SK-N-SH treated with all-trans-retinoic acid at 6 μM for 48 hours (cell line): ENCODE measurements at regions not wholly inside any gene's neighbourhood (a gene's known extent, or its start where the extent isn't known, plus 50 kb on each side); places are given as distances from the start of the nearest gene placed in this dataset.

Source experiments
- ATAC-seq: fragments of 200-7000 bp; cut with Tn5 transposase; 3 replicates; pipeline ENCODE4 v1.9.1; 2020; ENCODE audit warnings: mild to moderate bottlenecking, moderate library complexity
- ARNTL ChIP-seq: fragments of 450-650 bp; formaldehyde crosslinking; IDR thresholded peaks from 2 replicates; pipeline ENCODE4 v1.5.0; 2020; ENCODE audit warnings: low read depth, mild to moderate bottlenecking, moderate library complexity, borderline replicate concordance
- BACH2 ChIP-seq: fragments of 250-450 bp; sonication (Bioruptor Pico); IDR thresholded peaks from 2 replicates; pipeline ENCODE4 v1.9.0; 2021; ENCODE audit warnings: mild to moderate bottlenecking, borderline replicate concordance
- CSDC2 ChIP-seq: fragments of 250-450 bp; sonication (Bioruptor Pico); IDR thresholded peaks from 2 replicates; pipeline ENCODE4 v1.5.0; 2020; ENCODE audit warnings: mild to moderate bottlenecking, moderate library complexity
- CSRNP3 ChIP-seq: fragments of 250-450 bp; sonication (Bioruptor Pico); IDR thresholded peaks from 2 replicates; pipeline ENCODE4 v1.5.1; 2021; ENCODE audit warnings: mild to moderate bottlenecking, moderate library complexity
- ESRRG ChIP-seq: fragments of 250-450 bp; sonication (Bioruptor Pico); IDR thresholded peaks from 2 replicates; pipeline ENCODE4 v1.6.1; 2021; ENCODE audit warnings: mild to moderate bottlenecking
- GLIS3 ChIP-seq: fragments of 250-450 bp; sonication (Bioruptor Pico); IDR thresholded peaks from 2 replicates; pipeline ENCODE4 v1.5.0; 2020; ENCODE audit warnings: mild to moderate bottlenecking, moderate library complexity
- ISL1 ChIP-seq: fragments of 250-450 bp; sonication (Bioruptor Pico); IDR thresholded peaks from 2 replicates; pipeline ENCODE4 v2.1.2; 2022; ENCODE audit warnings: mild to moderate bottlenecking, moderate library complexity
- OSR1 ChIP-seq: fragments of 250-450 bp; sonication (Bioruptor Pico); IDR thresholded peaks from 2 replicates; pipeline ENCODE4 v1.8.0; 2022; ENCODE audit warnings: moderate library complexity, mild to moderate bottlenecking, inconsistent platforms
- POU6F1 ChIP-seq: fragments of 250-450 bp; sonication (Bioruptor Pico); IDR thresholded peaks from 2 replicates; pipeline ENCODE4 v1.8.0; 2021; ENCODE audit warnings: low read depth, mild to moderate bottlenecking, moderate library complexity, borderline replicate concordance
- PPARA ChIP-seq: fragments of 250-450 bp; sonication (Bioruptor Pico); IDR thresholded peaks from 2 replicates; pipeline ENCODE4 v1.5.0; 2020; ENCODE audit warnings: mild to moderate bottlenecking, borderline replicate concordance
- RARB ChIP-seq: fragments of 250-450 bp; sonication (Bioruptor Pico); IDR thresholded peaks from 2 replicates; pipeline ENCODE4 v1.8.0; 2021; ENCODE audit warnings: mild to moderate bottlenecking, moderate library complexity
- SNAI2 ChIP-seq: fragments of 250-450 bp; sonication (Bioruptor Pico); IDR thresholded peaks from 2 replicates; pipeline ENCODE4 v1.5.0; 2020; ENCODE audit warnings: mild to moderate bottlenecking, moderate library complexity
- TCF4 ChIP-seq: fragments of 250-450 bp; sonication (Bioruptor Pico); IDR thresholded peaks from 2 replicates; pipeline ENCODE4 v1.8.0; 2021; ENCODE audit warnings: mild to moderate bottlenecking, moderate library complexity, borderline replicate concordance
- TOX ChIP-seq: fragments of 250-450 bp; sonication (Bioruptor Pico); IDR thresholded peaks from 2 replicates; pipeline ENCODE4 v1.8.0; 2021; ENCODE audit warnings: mild to moderate bottlenecking, moderate library complexity, borderline replicate concordance
- TSHZ2 ChIP-seq: fragments of 250-450 bp; sonication (Bioruptor Pico); IDR thresholded peaks from 2 replicates; pipeline ENCODE4 v1.5.0; 2020; ENCODE audit warnings: mild to moderate bottlenecking, moderate library complexity
- ZC3H10 ChIP-seq: fragments of 250-450 bp; sonication (Bioruptor Pico); IDR thresholded peaks from 2 replicates; pipeline ENCODE4 v1.5.1; 2021; ENCODE audit warnings: mild to moderate bottlenecking, moderate library complexity
- ZFP3 ChIP-seq: fragments of 250-450 bp; sonication (Bioruptor Pico); IDR thresholded peaks from 2 replicates; pipeline ENCODE4 v1.5.0; 2020; ENCODE audit warnings: mild to moderate bottlenecking, moderate library complexity
- ZFP30 ChIP-seq: fragments of 450-650 bp; formaldehyde crosslinking; IDR thresholded peaks from 2 replicates; pipeline ENCODE4 v1.5.0; 2022; ENCODE audit warnings: mild to moderate bottlenecking, moderate library complexity
- ZNF565 ChIP-seq: fragments of 450-650 bp; formaldehyde crosslinking; conservative IDR thresholded peaks from 2 replicates; pipeline ENCODE4 v1.5.0; 2020; ENCODE audit warnings: low read depth, mild to moderate bottlenecking, moderate library complexity
- ZNF70 ChIP-seq: fragments of 450-650 bp; formaldehyde crosslinking; IDR thresholded peaks from 2 replicates; pipeline ENCODE4 v1.5.0; 2020; ENCODE audit warnings: mild to moderate bottlenecking, moderate library complexity
- TF ChIP-seq, protein P1 (sequence below): fragments of 250-450 bp; sonication (Bioruptor Pico); IDR thresholded peaks from 2 replicates; pipeline ENCODE4 v1.5.1; 2020; ENCODE audit warnings: low read depth, mild to moderate bottlenecking, moderate library complexity

- TF ChIP-seq SNAI2 (no peak), ZNF70 (no peak), ZFP3 (CRISPR knock-in tag) (no peak), OSR1 (CRISPR knock-in tag) (no peak), ISL1 (CRISPR knock-in tag) (no peak), TOX (CRISPR knock-in tag) (no peak), CSRNP3 (CRISPR knock-in tag) (no peak), ZFP30 (CRISPR knock-in tag) (no peak), ARNTL (CRISPR knock-in tag) (no peak), CSDC2 (CRISPR knock-in tag) (no peak), RARB (CRISPR knock-in tag) (no peak), BACH2 (CRISPR knock-in tag) (no peak), ZNF565 (no peak), ESRRG (CRISPR knock-in tag) (no peak), GLIS3 (CRISPR knock-in tag) (no peak), TCF4 (CRISPR knock-in tag) (no peak), TSHZ2 (CRISPR knock-in tag) (no peak), POU6F1 (no peak)
- ATAC-seq = no peak
These were observed 65.8 kb upstream of the GPRIN3 start for GRCh38 chr4:89373394-89373793.

GRCh38 chr4:89371614-89372013, 64.0 kb upstream of the GPRIN3 start:
- no peak for ATAC-seq
- TF ChIP-seq ZFP30 (CRISPR knock-in tag) = no peak
- no peak for TF ChIP-seq RARB (CRISPR knock-in tag)
- TF ChIP-seq, protein P1, sequence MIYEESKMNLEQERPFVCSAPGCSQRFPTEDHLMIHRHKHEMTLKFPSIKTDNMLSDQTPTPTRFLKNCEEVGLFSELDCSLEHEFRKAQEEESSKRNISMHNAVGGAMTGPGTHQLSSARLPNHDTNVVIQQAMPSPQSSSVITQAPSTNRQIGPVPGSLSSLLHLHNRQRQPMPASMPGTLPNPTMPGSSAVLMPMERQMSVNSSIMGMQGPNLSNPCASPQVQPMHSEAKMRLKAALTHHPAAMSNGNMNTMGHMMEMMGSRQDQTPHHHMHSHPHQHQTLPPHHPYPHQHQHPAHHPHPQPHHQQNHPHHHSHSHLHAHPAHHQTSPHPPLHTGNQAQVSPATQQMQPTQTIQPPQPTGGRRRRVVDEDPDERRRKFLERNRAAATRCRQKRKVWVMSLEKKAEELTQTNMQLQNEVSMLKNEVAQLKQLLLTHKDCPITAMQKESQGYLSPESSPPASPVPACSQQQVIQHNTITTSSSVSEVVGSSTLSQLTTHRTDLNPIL = no peak
- no peak for TF ChIP-seq ZC3H10 (CRISPR knock-in tag)
- TF ChIP-seq GLIS3 (CRISPR knock-in tag) = no peak
- no peak for TF ChIP-seq CSRNP3 (CRISPR knock-in tag)
- TF ChIP-seq POU6F1 = no peak
- no peak for TF ChIP-seq PPARA (CRISPR knock-in tag)
- no peak for TF ChIP-seq ESRRG (CRISPR knock-in tag)
- no peak for TF ChIP-seq SNAI2
- no peak for TF ChIP-seq TSHZ2 (CRISPR knock-in tag)
- no peak for TF ChIP-seq ZNF70
- no peak for TF ChIP-seq TOX (CRISPR knock-in tag)
